ENCODE measurements at regions not wholly inside any gene's neighbourhood (a gene's known extent, or its start where the extent isn't known, plus 50 kb on each side); places are given as distances from the start of the nearest gene placed in this dataset.

DNA sequence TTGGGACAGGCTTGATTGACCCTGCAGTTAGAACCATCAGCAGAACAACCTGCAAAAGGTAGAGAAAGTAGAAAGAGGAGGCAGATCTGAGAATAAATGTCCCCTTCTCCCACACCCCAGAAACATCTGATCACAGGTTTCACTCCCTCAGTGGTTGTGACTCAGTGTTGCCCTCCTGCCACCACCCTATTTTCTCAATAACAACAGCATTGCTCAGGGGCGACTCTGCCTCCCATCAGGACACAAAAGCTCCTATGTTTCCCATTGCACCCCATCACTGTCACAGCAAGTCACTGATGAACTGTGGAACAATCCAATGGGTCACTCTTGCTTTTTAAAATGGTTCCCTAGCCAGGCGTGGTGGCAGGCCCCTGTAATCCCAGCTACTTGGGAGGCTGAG, 110.2 kb downstream of the RASSF10 start:
- Mint-ChIP-seq H3K27me3 (ENCODE audit: low read depth) (peaks cover 9% of the 10 kb centered on the region), H3K9me3 (peaks cover 10% of the 10 kb centered on the region), H3K27ac (peak overlapping the region in 1 of 3 experiments; percentile 19), H3K36me3 (ENCODE audit: low read depth) (peaks cover 10% of the 10 kb centered on the region), H3K4me3 (no peak overlapping the region), H3K4me1 (peaks cover 63% of the 10 kb centered on the region)
- TF ChIP-seq, protein P1, sequence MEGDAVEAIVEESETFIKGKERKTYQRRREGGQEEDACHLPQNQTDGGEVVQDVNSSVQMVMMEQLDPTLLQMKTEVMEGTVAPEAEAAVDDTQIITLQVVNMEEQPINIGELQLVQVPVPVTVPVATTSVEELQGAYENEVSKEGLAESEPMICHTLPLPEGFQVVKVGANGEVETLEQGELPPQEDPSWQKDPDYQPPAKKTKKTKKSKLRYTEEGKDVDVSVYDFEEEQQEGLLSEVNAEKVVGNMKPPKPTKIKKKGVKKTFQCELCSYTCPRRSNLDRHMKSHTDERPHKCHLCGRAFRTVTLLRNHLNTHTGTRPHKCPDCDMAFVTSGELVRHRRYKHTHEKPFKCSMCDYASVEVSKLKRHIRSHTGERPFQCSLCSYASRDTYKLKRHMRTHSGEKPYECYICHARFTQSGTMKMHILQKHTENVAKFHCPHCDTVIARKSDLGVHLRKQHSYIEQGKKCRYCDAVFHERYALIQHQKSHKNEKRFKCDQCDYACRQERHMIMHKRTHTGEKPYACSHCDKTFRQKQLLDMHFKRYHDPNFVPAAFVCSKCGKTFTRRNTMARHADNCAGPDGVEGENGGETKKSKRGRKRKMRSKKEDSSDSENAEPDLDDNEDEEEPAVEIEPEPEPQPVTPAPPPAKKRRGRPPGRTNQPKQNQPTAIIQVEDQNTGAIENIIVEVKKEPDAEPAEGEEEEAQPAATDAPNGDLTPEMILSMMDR (IDR thresholded peaks at IDR 0.05; ENCODE audit: unreplicated experiment in 3 of 3): no peak

DNA sequence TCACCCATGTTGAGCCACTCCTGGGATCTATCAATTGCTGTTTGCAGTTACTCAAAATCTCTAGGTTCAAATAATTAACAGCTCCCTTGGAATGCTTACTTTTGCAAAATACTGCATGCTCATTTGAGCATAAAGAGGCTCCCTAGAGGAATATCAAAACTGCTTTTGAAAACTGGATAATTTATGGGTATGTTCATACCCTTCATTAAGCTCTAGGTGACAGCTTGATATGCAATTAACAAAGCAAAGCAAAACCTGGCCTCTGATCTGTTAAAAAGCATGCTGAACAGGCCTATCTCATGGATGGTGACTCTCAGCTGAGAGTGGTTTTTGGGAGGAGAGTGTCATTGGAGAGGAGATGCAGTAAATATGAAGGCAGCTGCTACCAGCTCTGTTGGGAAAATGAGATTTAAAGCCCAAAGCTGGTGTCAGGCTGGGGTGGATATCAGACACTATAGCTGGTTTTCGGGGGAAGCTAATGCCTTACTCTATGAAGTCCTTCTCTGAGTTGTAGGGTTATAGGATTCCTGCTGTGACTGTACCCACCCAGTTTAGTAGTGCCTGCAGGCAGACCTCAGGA, 110.9 kb downstream of the RASSF10 start:
- peaks cover 9% of the 10 kb centered on the region for H3K27me3 Mint-ChIP-seq (ENCODE audit: low read depth)
- H3K27ac Mint-ChIP-seq: peak overlapping the region; percentile 58 to 91 (median 63)
- H3K4me3 Mint-ChIP-seq: no peak overlapping the region
- peaks cover 10% of the 10 kb centered on the region for H3K36me3 Mint-ChIP-seq (ENCODE audit: low read depth)
- peaks cover 17% of the 10 kb centered on the region for H3K9me3 Mint-ChIP-seq
- H3K4me1 Mint-ChIP-seq: peaks cover 57% of the 10 kb centered on the region
- TF ChIP-seq, protein P1 (IDR thresholded peaks at IDR 0.05; ENCODE audit: unreplicated experiment in 3 of 3): no peak

- TF ChIP-seq, protein P1 (IDR thresholded peaks at IDR 0.05; ENCODE audit: unreplicated experiment in 3 of 3): no peak
- H3K4me3 Mint-ChIP-seq: no peak overlapping the region
- peaks cover 50% of the 10 kb centered on the region for H3K4me1 Mint-ChIP-seq
- peaks cover 10% of the 10 kb centered on the region for H3K36me3 Mint-ChIP-seq (ENCODE audit: low read depth)
- peaks cover 9% of the 10 kb centered on the region for H3K27me3 Mint-ChIP-seq (ENCODE audit: low read depth)
- peak overlapping the region; percentile 58 to 91 (median 63) for H3K27ac Mint-ChIP-seq
- H3K9me3 Mint-ChIP-seq: peaks cover 19% of the 10 kb centered on the region
Measured at GRCh38 chr11:13120691-13121090, 111.6 kb downstream of the RASSF10 start.

- peaks cover 11% of the 10 kb centered on the region for H3K4me1 Mint-ChIP-seq
- H3K27me3 Mint-ChIP-seq (ENCODE audit: low read depth): no peaks in the 10 kb centered on the region
- peak overlapping the region; percentile 59 to 82 (median 80) for H3K27ac Mint-ChIP-seq
- peaks cover 26% of the 10 kb centered on the region for H3K9me3 Mint-ChIP-seq
- H3K36me3 Mint-ChIP-seq (ENCODE audit: low read depth): peaks cover 10% of the 10 kb centered on the region
- TF ChIP-seq, protein P1 (IDR thresholded peaks at IDR 0.05; ENCODE audit: unreplicated experiment in 3 of 3): no peak
- H3K4me3 Mint-ChIP-seq: no peak overlapping the region
Measured at GRCh38 chr11:13126430-13126829, 117.3 kb downstream of the RASSF10 start.

GRCh38 chr11:13127161-13127560, 118.0 kb downstream of the RASSF10 start:
- Mint-ChIP-seq H3K4me3 (no peak overlapping the region), H3K4me1 (peaks cover 11% of the 10 kb centered on the region), H3K27me3 (ENCODE audit: low read depth) (no peaks in the 10 kb centered on the region), H3K36me3 (ENCODE audit: low read depth) (peaks cover 13% of the 10 kb centered on the region), H3K27ac (peak overlapping the region in 2 of 3 experiments; percentile 59 to 82), H3K9me3 (peaks cover 29% of the 10 kb centered on the region)
- TF ChIP-seq, protein P1 (IDR thresholded peaks at IDR 0.05; ENCODE audit: unreplicated experiment in 3 of 3): no peak

DNA sequence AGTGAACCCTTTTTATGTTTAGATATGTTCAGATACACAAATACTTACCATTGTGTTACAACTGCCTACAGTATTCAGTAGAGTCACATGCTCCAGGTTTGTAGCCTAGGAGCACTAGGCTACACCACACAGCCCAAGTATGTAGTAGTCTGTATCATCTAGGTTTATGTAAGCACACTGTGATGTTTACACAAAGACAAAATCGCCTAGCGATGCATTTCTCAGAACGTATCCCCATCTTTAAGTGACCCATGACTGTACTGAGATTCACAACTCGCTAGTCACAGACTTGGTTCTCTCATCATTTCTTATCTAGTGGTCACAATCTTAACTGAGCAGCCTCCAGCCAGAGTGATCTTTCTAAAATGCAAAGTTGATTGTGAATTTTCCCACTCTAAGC, 119.2 kb downstream of the RASSF10 start:
- H3K4me1 Mint-ChIP-seq: peaks cover 11% of the 10 kb centered on the region
- H3K4me3 Mint-ChIP-seq: no peak overlapping the region
- peaks cover 26% of the 10 kb centered on the region for H3K9me3 Mint-ChIP-seq
- H3K27ac Mint-ChIP-seq: no peak overlapping the region
- H3K36me3 Mint-ChIP-seq (ENCODE audit: low read depth): peaks cover 4% of the 10 kb centered on the region
- no peaks in the 10 kb centered on the region for H3K27me3 Mint-ChIP-seq (ENCODE audit: low read depth)
- TF ChIP-seq, protein P1 (IDR thresholded peaks at IDR 0.05; ENCODE audit: unreplicated experiment in 3 of 3): no peak

Measured in nephron (organoid).